ENCODE measurements at regions not wholly inside any gene's neighbourhood (a gene's known extent, or its start where the extent isn't known, plus 50 kb on each side); places are given as distances from the start of the nearest gene placed in this dataset.

GRCh38 chr12:88716240-88716639 lies 136.0 kb upstream of the KITLG start:
- TF ChIP-seq CTCF (conservative IDR thresholded peaks at IDR 0.05; ENCODE audit: low read length) = no peak
- TF ChIP-seq EZH2phosphoT487 (IDR thresholded peaks at IDR 0.05; ENCODE audit: borderline replicate concordance, low read depth, low read length) = no peak
